Epidermal melanocyte (primary cell): ENCODE measurements at regions not wholly inside any gene's neighbourhood (a gene's known extent, or its start where the extent isn't known, plus 50 kb on each side); places are given as distances from the start of the nearest gene placed in this dataset.
A peak's percentile ranks its signal among the peaks of the same experiment; 100 is the strongest.

ENCODE experiments used
- DNase-seq: peaks from one replicate; pipeline ENCODE4 v3.0.0; 2011; ENCODE audit warnings: low spot score; ENCODE audit not compliant: insufficient read length

GRCh38 chr13:47628666-47629065 is 372.4 kb downstream of the SUCLA2 start:
- no peak for DNase-seq

GRCh38 chr13:47623862-47624261 is 377.2 kb downstream of the SUCLA2 start:
- no peak for DNase-seq

- no peak for DNase-seq
These were observed 379.1 kb downstream of the SUCLA2 start for GRCh38 chr13:47621931-47622330.

GRCh38 chr13:47611664-47612288 is 389.3 kb downstream of the SUCLA2 start:
- DNase-seq: no peak

GRCh38 chr13:47610687-47611086 is 390.4 kb downstream of the SUCLA2 start:
- no peak for DNase-seq

- DNase-seq: no peak
These were observed 397.7 kb downstream of the SUCLA2 start for GRCh38 chr13:47603365-47603764.

GRCh38 chr13:47598340-47598911 is 402.6 kb downstream of the SUCLA2 start:
- DNase-seq: no peak

- DNase-seq: no peak
These were observed 406.2 kb downstream of the SUCLA2 start for GRCh38 chr13:47594833-47595232.

GRCh38 chr13:47592256-47592655 is 408.8 kb downstream of the SUCLA2 start:
- DNase-seq: no peak

GRCh38 chr13:47588676-47589075 is 412.4 kb downstream of the SUCLA2 start:
- DNase-seq: no peak

GRCh38 chr13:47572375-47572774 is 428.7 kb downstream of the SUCLA2 start:
- DNase-seq: no peak

- DNase-seq: no peak
These were observed 437.0 kb downstream of the SUCLA2 start for GRCh38 chr13:47564041-47564440.

- no peak for DNase-seq
These were observed 444.4 kb downstream of the SUCLA2 start for GRCh38 chr13:47556703-47557102.

- no peak for DNase-seq
These were observed 445.8 kb downstream of the SUCLA2 start for GRCh38 chr13:47555235-47555634.

- no peak for DNase-seq
These were observed 447.6 kb downstream of the SUCLA2 start for GRCh38 chr13:47553329-47553977.

- DNase-seq: no peak
These were observed 451.8 kb downstream of the SUCLA2 start for GRCh38 chr13:47549219-47549752.

GRCh38 chr13:47548294-47548840 is 452.7 kb downstream of the SUCLA2 start:
- no peak for DNase-seq

GRCh38 chr13:47546391-47547225 is 454.5 kb downstream of the SUCLA2 start:
- no peak for DNase-seq

GRCh38 chr13:47545201-47546024 is 455.7 kb downstream of the SUCLA2 start:
- peak; percentile 38 for DNase-seq

- no peak for DNase-seq
These were observed 461.8 kb downstream of the SUCLA2 start for GRCh38 chr13:47539317-47539716.

- no peak for DNase-seq
These were observed 477.3 kb downstream of the SUCLA2 start for GRCh38 chr13:47523771-47524170.
